Lower lobe of right lung (tissue), 2 donors: ENCODE measurements at regions not wholly inside any gene's neighbourhood (a gene's known extent, or its start where the extent isn't known, plus 50 kb on each side); places are given as distances from the start of the nearest gene placed in this dataset.

ENCODE experiments used
- ATAC-seq, 2 donors: fragments of 200-7000 bp; cut with Tn5 transposase; one replicate each; pipeline ENCODE4 v1.9.1; 2020 to 2022; ENCODE audit warnings: mild to moderate bottlenecking in 2 of 2, moderate library complexity in 2 of 2
- DNase-seq: peaks from one replicate; pipeline ENCODE4 v3.0.0-alpha.2; 2020
- H3K27ac ChIP-seq: fragments of 200-600 bp; one replicate; pipeline ENCODE4 v1.8.0; 2022
- H3K27me3 ChIP-seq: fragments of 200-600 bp; one replicate; pipeline ENCODE4 v1.8.0; 2022; ENCODE audit warnings: low read depth
- H3K36me3 ChIP-seq: fragments of 200-600 bp; one replicate; pipeline ENCODE4 v1.8.0; 2022; ENCODE audit warnings: mild to moderate bottlenecking
- H3K4me1 ChIP-seq: fragments of 200-600 bp; one replicate; pipeline ENCODE4 v1.8.0; 2022
- H3K4me3 ChIP-seq: fragments of 200-600 bp; one replicate; pipeline ENCODE4 v1.8.0; 2022; ENCODE audit warnings: mild to moderate bottlenecking
- H3K9me3 ChIP-seq: fragments of 200-600 bp; one replicate; pipeline ENCODE4 v1.8.0; 2022
- CTCF ChIP-seq: fragments of 200-600 bp; IDR thresholded peaks from one replicate; pipeline ENCODE4 v1.8.0; 2022; ENCODE audit warnings: antibody characterized with exemption, mild to moderate bottlenecking
- intact Hi-C: fragments of 100-400 bp; cut with DNase I; formaldehyde crosslinking; loops from one replicate; pipeline ENCODE4 v1.11.0; 2022
- donor health status: DM: no; HTN: yes; CAD: no; lungs with severe emphysema.

GRCh38 chr21:27023186-27023585, 56.3 kb upstream of the ADAMTS5 start:
- H3K4me3 ChIP-seq, result no peak overlapping the region
- ATAC-seq (no peak), DNase-seq (no peak)
- H3K9me3 ChIP-seq, result no peaks in the 10 kb centered on the region
- H3K36me3 ChIP-seq, result no peaks in the 10 kb centered on the region
- intact Hi-C loops, result no loop called here
- H3K4me1 ChIP-seq, result no peaks in the 10 kb centered on the region
- no peak overlapping the region for H3K27ac ChIP-seq
- no peak for TF ChIP-seq CTCF
- no peaks in the 10 kb centered on the region for H3K27me3 ChIP-seq

GRCh38 chr21:27021801-27022200, 54.9 kb upstream of the ADAMTS5 start:
- no peak for TF ChIP-seq CTCF
- Histone ChIP-seq H3K36me3 (no peaks in the 10 kb centered on the region), H3K9me3 (no peaks in the 10 kb centered on the region), H3K4me3 (no peak overlapping the region), H3K27me3 (no peaks in the 10 kb centered on the region), H3K27ac (no peak overlapping the region), H3K4me1 (no peaks in the 10 kb centered on the region)
- ATAC-seq (no peak), DNase-seq (no peak)
- intact Hi-C loops, result no loop called here

GRCh38 chr21:27021046-27021445, 54.2 kb upstream of the ADAMTS5 start:
- no peaks in the 10 kb centered on the region for H3K4me1 ChIP-seq
- no peaks in the 10 kb centered on the region for H3K36me3 ChIP-seq
- H3K4me3 ChIP-seq, result no peak overlapping the region
- DNase-seq, result no peak
- no peak for ATAC-seq
- H3K27ac ChIP-seq, result no peak overlapping the region
- no peaks in the 10 kb centered on the region for H3K9me3 ChIP-seq
- TF ChIP-seq CTCF, result no peak
- intact Hi-C loops, result no loop called here
- H3K27me3 ChIP-seq, result no peaks in the 10 kb centered on the region

GRCh38 chr21:27017246-27017645, 50.4 kb upstream of the ADAMTS5 start:
- H3K4me3 ChIP-seq, result no peak overlapping the region
- no peak for TF ChIP-seq CTCF
- H3K27ac ChIP-seq, result no peak overlapping the region
- H3K9me3 ChIP-seq, result no peaks in the 10 kb centered on the region
- H3K4me1 ChIP-seq, result no peaks in the 10 kb centered on the region
- DNase-seq, result no peak
- no peak for ATAC-seq
- no peaks in the 10 kb centered on the region for H3K36me3 ChIP-seq
- H3K27me3 ChIP-seq, result no peaks in the 10 kb centered on the region
- intact Hi-C loops, result no loop called here
